ENCODE measurements at regions not wholly inside any gene's neighbourhood (a gene's known extent, or its start where the extent isn't known, plus 50 kb on each side); places are given as distances from the start of the nearest gene placed in this dataset.
"Not testable (repeated sequence)": the region's sequence is repeated elsewhere in the genome, so short reads cannot be mapped to it uniquely, and the experiment has no call there.

DNA sequence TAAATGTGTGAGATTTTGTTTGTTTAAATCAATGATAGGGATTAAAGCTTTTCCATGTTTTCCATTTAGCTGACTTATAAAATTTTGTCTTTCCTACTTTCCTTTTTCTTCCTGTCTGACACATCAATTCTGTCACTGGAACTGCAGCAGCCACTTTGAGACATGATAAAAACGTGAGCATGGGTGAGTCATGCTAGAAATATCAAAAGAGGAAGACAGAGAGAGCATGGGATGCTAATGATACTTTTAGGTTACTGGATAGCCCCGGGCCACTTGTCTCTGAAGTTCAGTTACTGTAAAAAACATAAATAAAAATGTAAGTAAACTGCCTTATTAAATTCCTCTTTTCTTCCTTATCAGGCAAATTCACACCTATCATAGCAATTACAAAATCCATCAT is 1332.0 kb upstream of the PCDH20 start:
- no peak for DNase-seq (ENCODE audit: low read depth, low spot score)

DNA sequence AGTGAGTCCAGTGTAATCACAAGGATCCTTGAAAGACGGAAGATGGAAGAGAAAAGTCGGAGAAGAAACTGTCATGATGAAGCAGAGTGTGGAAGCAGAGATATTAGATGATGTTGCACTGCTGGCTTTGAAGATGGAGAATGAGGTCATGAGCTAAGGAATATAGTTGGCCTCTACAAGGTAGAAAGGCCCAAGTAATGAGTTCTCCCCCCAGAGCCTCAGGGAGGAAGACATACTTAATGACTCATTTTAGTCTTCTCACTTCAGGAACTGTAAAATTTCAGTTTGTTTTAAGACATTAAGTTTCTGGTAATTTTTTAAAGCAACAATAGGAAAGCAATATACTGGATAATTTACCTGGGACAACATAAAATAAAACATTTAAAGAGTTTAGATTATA is 1331.5 kb upstream of the PCDH20 start:
- DNase-seq (ENCODE audit: low read depth, low spot score), result no peak

DNA sequence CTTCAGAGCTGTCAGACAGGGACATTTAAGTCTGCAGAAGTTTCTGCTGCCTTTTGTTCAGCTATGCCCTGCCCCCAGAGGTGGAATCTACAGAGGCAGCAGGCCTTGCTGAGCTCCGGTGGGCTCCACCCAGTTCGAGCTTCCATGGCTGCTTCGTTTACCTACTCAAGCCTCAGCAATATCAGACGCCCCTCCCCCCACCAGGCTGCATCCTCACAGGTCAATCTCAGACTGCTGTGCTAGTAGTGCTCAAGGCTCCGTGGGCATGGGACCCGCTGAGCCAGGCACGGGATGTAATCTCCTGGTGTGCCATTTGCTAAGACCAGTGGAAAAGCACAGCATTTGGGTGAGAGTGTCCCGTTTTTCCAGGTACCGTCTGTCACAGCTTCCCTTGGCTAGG is 1314.1 kb upstream of the PCDH20 start:
- DNase-seq (ENCODE audit: low read depth, low spot score), result not testable (repeated sequence)

DNA sequence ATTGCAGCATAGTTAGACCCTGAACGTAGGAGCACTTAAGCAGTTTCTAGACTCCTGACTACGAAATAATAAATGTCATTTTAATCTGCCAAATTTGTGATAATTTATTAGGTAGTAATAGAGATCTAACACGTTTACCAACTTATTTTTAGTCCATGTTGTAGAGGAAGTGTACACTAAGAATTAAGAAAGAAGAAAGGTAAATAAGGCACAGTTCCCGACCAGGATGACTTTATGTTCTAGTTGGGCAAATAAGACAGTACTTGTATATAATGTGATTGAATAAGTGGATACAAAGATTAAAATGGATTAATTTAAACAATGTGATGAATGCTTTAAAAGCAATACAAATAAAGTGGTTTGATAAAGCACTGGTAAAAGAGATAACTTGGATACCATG is 1306.2 kb upstream of the PCDH20 start:
- DNase-seq (ENCODE audit: low read depth, low spot score), result no peak

DNA sequence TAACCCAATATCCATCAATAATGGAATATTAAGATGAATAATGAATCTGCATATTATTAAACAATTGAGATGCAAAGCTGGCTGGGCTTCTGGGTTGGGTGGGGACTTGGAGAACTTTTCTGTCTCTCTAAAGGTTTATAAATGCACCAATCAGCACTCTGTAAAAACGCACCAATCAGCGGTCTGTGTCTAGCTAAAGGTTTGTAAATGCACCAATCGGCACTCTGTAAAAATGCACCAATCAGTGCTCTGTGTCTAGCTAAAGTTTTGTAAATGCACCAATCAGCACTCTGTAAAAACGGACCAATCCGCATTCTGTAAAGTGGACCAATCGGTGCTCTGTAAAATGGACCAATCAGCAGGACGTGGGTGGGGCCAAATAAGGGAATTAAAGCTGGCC is 1296.3 kb upstream of the PCDH20 start:
- not testable (repeated sequence) for DNase-seq (ENCODE audit: low read depth, low spot score)

DNA sequence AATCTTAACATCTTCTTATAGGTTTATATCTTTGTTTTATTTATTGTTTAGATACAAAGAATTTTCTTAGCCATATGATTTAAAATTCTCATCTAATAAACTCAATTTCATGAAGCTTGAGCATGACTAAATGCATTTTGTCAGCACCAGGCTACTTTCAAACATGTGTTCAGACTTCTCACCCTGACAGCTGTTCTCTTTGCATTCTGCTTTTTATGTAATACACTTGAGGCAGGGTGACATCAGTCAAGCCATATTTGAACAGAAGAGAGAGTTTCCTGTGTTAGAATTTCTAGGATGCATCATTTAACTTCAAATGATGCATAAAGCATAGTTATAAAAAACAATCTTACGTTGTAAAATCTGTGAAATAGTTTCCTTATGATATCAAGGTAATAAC is 1295.1 kb upstream of the PCDH20 start:
- no peak for DNase-seq (ENCODE audit: low read depth, low spot score)

DNA sequence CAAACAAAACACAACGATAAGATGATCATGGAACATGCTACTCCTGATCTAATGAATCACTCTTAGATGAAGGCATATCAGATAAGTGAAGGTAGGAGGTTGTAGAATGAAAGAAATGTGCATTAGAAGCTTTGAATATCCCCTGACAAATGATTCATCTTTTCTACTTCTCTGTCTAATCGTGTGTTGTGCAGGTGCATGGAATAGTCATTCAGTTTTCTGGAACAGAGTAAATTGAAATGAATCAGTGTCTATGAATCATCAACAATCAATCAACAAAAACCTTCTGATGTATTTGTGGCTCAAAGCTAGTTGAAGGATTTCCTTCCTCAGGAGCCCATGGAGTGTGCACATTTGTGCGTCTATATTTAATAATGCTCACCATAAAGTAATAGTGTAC is 1290.4 kb upstream of the PCDH20 start:
- DNase-seq (ENCODE audit: low read depth, low spot score), result no peak

DNA sequence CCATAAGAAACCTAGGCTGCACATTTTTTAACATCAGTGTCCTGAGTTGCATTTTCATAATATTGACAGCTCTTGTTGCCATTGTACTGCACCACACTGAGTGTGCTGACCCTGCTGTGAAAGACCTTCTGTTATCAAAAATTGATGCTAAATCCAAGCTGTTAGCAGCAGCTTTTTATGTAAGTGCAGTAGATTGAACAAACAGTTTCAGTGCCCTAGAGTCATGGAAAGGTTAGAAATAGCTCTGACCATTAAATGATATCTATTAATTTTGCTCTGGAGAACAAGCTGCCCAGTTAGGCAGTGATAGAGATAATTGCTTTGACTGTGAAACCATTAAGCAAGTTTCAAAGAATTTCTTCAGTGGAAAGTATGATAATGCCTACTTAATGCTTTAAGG is 1289.2 kb upstream of the PCDH20 start:
- no peak for DNase-seq (ENCODE audit: low read depth, low spot score)

DNA sequence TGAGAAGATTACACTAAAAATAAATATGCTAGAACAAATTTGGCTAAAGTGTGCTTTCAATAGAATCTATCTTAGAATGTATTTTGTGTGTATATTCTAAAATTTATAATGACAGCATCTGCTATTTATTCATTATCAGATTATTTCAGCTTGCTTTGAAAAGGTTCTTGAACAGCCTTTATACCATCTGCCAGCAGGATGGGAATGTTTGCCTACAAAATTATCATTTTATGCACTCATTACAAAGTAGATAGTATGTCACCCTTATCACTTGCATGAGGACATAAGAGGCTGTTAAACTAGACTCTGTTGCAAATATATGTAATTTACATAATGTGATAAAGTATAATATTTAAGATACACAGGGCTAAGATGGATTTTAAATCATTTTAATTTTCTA is 1286.9 kb upstream of the PCDH20 start:
- DNase-seq (ENCODE audit: low read depth, low spot score), result no peak

DNA sequence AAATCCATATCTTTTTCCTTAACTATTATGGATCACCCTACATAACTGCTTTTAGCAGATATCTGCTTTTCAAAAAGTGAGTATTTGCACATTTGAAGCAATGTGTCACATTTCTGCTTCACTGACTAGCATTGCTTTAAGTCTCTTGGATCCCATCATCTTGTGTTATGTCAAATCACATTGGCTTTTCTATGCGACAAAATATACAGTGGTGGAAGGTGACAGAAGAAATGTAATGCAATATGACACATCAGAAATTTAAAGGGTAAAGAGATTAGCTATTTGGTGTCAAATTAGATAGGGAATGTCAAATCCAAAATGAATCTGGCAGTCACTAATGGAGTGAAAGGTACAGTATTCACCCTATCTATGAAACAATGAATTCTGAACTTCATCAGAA is 1282.1 kb upstream of the PCDH20 start:
- DNase-seq (ENCODE audit: low read depth, low spot score), result no peak

DNA sequence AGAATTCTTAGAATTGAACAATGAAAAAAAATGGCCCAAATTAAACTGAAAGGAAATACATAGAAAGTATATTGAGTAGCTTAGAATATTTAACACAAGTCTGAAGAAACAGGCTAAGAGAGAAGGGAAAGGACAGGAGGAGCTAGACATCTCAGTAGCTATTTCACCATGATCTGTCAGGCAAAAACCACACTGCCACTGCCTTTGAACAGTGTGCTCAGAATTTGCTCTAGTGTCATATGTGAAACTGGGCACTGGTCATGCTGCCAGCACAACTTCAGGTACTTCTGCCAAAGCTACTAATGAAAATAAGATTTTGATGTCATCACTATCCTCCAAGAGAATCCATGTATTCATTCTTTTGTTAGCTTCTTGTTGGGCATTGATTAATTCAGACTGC is 1280.8 kb upstream of the PCDH20 start:
- DNase-seq (ENCODE audit: low read depth, low spot score), result no peak

DNA sequence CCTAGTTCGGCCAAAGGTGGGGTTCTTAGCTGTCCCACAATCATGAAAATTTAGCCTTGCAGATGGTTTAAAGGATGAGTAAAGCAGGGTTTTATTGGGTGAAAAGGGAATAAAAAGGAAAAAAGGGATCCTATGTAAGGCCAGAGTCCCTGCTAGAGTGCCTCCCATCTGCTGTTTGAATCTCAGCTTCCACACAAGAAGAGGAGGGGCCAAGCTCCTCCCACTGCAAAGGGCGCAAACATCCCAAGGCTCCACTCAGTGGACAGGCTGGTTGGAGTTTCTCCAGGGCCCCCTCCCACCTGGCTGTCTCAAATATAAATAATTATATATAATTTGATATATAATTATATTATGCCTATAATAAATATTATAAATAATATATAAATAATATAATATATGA is 1272.1 kb upstream of the PCDH20 start:
- no peak for DNase-seq (ENCODE audit: low read depth, low spot score)

DNA sequence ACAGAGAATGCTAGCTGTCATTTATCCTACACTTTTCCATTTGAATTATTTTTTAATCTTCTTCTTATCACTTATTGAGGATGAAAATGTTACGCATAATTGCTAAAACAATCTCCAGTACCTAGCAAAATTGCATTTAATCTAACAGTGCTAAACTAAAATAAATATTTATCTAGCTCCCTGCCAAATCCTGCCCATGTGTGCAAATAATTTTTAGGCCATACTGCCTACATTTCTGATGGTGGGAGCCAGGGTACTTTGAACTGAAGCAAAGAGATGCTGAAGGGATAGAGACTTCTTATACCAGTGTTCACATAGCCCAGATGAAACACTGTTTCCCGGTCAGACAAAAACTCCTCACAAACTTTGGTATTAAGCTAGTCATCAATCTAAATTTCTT is 1268.7 kb upstream of the PCDH20 start:
- no peak for DNase-seq (ENCODE audit: low read depth, low spot score)

DNA sequence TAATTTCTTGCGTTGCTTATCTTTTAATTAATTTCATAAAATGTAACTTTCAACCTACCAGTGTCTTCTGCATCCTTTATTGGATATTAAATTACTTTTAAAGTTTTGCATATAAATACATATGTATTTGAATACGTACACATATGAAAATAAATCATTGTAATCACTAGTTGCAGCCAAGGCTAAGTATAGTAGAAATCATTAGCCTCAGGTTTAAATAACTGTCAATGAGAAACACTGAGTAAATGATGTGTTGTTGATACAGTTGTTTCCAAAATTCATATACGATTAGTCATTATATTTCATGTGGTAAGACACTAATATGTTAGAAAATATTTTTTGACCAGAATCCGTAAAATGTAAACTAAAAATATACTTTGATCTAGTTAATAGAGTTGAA is 1267.1 kb upstream of the PCDH20 start:
- no peak for DNase-seq (ENCODE audit: low read depth, low spot score)

DNA sequence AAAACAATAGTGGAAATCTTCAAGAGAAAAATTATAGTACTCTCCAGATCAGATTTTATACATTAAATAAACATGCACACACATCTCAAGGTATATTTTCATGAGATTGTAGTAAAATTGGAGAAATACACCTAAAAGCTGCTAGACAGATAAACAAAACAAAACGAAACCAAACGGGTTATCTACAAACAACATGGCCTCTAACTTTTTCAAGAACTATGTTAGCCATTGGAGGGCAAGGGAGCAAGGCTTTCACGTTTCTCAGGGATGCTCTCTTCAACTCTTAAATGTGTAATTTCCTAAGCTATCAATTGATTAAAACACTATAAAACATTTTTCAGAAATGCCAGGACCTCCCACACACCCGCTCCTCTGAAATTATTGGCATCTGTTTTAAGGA is 1262.4 kb upstream of the PCDH20 start:
- no peak for DNase-seq (ENCODE audit: low read depth, low spot score)

DNA sequence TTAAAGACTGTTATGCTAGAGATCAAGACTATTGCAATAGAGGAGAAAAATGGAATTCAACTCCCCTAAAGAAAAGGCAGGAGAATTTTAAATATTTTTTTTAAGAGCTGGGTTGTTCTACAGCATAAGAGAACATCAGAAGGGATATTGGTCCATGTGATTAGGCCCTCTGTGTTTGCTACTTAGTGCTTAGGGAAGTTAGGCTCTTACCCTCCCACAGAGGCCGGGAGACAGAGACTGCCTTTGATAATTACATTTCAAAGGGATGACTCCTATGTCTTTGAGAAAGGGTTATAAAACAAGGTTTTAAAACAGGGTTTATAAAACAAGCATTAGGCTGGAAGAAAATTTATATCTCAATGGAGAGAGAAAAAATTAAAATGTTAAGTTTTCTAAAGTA is 1248.1 kb upstream of the PCDH20 start:
- no peak for DNase-seq (ENCODE audit: low read depth, low spot score)

DNA sequence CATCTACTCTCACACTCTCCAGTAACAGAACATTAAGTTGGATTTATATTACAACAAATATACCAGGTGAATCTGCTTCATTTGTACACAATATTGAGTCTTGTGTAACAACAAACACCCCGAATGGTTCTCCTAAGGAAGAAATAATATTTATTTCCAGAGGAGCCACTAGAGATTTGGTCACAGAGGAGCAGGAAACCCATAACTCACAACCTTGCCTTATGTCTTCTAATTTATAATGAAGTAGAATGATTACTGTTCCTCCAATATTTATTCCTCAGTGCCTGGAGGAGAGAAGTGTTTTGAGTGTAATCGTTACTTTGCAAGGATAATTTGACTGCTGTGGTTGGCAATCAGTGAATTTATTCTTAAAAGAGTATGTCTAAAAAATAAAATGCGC is 1243.7 kb upstream of the PCDH20 start:
- DNase-seq (ENCODE audit: low read depth, low spot score), result no peak

DNA sequence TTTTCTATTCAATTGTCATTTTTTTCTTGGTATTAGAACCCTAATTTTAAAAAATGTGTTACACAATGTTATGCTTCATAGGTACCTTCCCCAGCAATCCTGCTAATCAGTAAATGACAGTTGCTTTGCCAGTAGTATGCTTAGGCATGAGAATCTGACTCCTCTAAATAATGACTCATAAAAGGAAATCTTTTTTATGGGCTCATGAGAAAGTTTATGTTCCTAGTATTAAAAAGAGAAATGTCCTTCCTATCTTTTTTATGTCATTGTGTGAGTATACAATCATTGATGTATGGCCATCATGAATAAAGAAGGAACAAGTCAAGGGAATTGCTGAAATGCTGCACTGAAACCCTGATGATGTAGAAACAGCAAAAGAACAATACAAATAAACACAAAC is 1237.7 kb upstream of the PCDH20 start:
- DNase-seq (ENCODE audit: low read depth, low spot score), result no peak

DNA sequence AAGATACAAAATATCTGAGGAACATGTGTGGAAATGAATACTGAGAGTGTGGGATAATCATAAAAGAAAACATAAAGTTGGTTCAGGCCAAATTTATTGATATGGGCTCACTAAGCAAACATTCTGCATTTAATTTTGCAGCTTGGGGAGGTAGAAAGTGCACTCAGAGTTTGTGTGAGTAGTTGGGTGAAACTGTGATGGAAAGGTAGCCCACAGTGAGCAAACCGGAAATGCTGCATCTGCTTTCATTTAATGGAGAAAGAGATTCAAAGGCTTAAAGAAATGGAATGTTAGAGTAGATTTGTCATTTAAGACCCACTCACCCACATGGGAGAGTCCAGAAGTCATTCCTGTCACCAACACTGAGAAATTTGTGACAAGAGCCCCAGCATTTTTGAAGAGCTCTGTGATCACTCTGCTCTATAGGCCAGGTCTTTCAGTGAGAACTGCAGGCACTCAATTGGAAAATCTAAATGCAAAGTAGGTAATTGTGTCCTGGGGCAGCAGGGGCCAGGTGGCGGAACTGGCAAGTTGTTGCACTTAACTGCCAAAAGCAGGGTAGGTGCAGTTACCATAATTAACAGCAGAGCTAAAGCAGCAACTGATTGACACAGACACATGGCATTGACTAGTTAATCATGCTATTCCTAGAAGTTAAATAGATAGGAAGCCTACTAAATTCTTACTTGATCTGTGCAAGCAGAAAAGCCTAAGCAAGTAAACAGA is 1228.3 kb upstream of the PCDH20 start:
- no peak for DNase-seq (ENCODE audit: low read depth, low spot score)

DNA sequence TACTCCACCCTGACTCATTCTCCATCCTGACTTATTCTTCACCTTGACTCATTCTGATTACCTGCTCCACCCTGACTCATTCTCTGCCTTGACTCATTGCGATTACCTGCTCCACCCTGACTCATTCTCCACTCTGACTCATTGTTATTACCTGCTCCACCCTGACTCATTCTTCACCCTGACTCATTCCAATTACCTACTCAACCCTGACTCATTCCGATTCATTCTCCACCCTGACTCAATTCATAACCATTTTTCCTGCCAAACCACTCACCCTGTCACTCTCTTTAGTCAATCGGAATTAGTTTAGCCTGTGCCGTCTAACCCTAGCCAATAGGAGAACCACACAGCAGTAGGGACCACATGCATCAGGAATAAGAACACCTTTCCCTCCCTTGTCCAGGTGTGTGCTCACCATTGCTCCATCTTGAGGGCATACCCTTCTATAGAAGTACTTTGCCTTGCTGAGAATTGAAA is 1227.4 kb upstream of the PCDH20 start:
- no peak for DNase-seq (ENCODE audit: low read depth, low spot score)

DNA sequence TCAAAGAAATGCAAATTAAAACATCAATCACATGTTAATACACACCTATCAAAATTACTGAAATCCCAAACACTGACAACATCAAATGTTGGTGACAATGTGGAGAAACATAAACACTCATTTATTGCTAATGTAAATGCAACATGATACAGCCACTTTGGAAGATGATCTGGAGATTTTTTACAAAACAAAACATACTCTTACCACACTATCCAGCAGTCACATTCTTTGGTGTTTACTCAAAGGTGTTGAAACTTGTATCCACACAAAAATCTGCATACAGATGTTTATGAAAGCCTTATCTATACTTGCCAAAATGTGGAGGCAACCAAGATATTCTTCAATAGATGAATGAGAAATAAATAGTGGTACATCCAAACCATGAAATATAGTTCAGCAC is 1219.5 kb upstream of the PCDH20 start:
- no peak for DNase-seq (ENCODE audit: low read depth, low spot score)

DNA sequence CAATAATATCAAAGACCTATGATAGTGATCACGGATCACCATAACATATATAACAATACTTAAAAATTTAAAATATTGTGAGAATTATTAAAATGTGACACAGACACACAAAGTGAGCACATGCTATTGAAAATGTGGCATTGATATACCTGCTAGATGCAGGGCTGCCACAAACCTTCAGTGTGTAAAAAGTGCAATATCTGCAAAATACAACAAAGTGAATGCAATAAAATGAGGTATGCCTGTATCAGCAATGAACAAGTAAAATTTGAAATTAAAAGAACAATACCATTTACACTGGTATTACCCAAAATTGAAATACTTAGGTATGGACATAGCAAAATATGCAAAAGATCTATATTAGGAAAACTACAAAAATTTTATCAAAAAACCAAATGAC is 1217.8 kb upstream of the PCDH20 start:
- DNase-seq (ENCODE audit: low read depth, low spot score), result no peak

DNA sequence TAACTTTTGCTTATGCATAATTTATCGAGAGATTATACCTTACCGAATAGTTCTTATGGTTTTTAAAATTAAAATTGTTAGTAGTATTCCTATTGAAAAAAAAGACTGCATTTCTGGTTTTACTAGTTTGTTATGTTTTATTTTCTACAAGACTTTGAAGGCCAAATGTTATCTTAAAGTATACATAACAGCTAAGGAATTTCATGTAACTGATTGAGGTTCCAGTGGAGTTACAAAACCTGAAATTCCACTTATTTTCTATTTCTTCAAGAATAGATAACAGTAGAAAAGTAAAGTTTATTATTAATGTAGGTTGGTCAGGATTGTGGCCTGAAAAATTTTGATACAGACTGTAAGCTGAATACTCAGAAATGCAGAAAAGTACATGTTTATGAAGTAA is 1216.0 kb upstream of the PCDH20 start:
- no peak for DNase-seq (ENCODE audit: low read depth, low spot score)

DNA sequence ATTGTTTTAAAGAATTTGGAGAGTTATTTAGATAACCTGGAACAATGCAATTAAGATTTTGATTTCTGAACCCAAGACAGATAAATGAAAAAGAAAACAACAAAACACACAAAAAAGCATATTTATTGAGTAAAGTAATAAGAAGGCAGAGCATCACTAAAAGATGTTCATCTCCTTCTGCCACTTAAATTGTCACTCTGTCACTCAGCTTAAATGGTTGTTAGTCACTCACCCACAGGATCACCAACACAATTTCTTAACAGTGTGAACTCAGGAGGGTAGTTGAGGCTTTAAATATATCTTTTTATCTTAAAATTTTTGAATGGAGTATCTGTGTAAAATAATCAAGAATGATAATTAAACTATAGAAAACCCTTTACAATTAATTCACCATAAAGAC is 1215.5 kb upstream of the PCDH20 start:
- no peak for DNase-seq (ENCODE audit: low read depth, low spot score)
